NCI-H2171 treated with DMSO at 0.1 percent for 48 hours (cell line): ENCODE measurements at regions not wholly inside any gene's neighbourhood (a gene's known extent, or its start where the extent isn't known, plus 50 kb on each side); places are given as distances from the start of the nearest gene placed in this dataset.
A peak's percentile ranks its signal among the peaks of the same experiment; 100 is the strongest.
"Not testable (repeated sequence)": the region's sequence is repeated elsewhere in the genome, so short reads cannot be mapped to it uniquely, and the experiment has no call there.

Experiments used
- DNase-seq: peaks from one replicate; lab custom pipeline; 2025; lab: John Stamatoyannopoulos, UW

DNA sequence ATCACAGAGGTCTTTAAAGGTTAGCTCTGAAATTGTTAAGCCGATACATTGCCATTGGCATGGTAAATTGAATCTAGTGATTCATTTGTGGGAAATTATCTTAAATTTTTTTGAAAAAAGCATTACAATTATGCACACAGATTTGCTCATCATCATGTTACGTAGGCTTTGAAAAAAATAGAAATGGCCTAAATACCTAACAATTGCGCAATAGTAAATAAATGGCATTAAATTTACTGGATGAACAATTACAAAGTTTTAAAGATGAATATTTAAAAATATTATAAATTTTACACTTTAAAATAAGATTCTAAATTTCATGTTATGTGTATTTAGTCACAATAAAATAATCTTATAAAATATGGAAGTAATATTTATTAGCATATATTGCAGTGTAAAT is 171.3 kb downstream of the RPRM start:
- DNase-seq: peak; percentile 16

DNA sequence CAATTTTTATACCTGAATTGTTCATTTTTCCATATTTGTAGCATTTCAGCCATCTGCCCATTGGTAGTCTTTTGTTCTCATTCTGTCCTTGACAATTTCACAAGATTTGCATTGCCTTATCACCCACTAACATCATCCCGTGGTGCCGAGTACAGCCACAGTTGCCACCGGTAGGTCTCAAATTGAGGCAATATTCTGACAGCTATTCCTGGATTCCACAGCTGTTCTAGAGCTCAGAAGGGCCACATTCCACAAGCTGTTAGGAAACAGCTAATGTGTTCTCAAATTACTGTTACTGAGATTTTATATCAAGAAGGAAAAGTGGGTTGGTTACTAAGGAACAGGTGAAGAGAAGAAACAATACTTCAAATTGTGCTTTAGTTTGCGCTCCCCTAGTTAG is 178.8 kb downstream of the RPRM start:
- peak; percentile 89 for DNase-seq

DNA sequence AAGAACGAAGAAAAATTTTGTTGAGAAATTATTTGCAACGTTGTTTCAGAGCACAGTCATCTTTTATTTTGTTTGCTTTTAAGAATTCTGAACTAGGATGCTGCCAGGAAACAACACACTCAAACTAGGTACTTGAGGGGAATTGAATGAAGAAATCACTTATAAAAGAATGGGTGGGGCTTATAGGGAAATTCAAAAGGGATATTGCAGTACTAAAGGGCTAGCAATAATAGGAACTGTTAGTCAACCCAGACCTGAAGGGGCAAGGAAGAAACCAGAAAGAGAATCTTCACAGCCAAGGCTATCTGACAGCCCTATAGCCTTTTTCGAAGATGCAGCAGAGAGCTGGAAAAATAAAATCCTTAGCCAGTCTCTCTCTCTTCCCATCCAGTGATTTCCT is 179.3 kb downstream of the RPRM start:
- DNase-seq: no peak

DNA sequence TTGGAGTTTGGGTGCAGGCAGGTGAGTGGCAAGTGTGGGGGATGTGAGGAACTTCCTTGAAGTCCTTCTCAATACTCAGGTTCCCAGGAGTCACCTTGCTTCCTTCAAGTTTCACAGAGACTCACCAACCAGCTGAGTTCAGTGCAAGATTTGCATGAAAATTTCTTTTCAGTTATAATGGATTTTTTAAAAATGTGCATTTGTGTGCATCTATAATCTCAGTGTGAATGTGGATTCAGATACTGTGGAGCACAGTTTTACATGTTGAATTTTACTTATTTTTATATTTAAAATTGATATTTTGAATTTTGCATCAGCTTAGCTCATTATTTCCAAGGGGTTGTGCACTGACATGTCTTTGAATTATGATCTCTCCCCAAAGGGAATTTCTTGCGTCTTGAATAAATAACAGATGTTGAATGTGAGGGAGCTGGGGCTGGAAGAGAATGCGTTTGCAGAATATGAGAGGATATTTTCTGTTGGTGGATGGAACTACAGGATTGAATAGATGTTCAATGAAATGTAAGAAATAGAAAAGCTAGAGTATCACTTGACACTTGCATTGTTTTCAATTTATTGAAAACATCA is 184.3 kb downstream of the RPRM start:
- peak; percentile 97 for DNase-seq

DNA sequence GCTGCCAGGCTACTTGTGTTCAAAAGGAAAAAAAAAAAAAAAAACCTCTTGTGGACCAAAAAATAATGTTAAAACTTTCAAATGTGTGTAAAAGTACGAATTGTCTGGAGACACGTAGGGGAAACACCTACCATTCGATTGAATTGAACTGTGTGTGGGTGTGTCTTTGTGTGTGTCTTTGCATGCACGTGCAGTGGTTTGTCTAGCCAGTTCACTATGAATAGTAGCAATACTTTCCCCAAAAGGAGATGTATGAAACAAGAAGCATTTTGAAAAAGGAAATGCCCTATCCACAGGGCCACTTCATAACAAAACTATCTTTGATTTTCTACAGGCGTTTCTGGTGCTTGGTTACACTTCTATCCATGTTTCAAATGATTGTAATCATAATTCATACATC is 186.8 kb downstream of the RPRM start:
- no peak for DNase-seq

DNA sequence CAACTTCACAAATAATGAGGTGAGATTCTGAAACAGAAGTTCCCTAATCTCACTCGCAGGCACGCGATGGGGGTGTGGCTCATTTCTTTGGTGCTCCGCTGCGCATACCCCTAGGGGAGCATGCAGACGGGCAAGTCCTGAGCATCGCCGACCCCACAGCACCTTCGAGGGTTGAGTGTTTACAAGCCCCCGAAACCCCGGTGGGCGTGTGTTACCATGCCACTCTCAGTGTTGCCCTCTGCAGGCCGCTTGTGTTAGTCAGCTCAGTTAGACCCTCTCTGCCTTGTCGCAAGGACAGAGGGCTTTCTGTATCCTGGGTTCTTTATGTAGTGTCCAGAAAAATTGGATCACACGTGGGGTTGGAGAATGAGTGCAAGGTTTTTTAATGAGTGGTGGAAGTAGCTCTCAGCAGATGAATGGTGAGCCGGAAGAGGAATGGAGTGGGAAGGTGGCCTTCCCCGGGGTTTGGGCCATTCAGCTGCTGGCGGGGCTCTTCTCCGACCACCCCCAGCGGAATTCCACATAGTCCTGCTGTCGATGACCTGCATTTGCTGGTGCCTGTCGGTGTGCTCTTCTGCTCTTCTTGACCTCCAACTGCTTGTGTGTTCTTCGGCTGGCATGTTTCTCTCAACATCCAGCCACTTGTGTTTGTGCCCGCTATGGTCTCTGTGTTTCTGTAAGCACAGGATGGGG is 191.3 kb downstream of the RPRM start:
- DNase-seq: no peak

DNA sequence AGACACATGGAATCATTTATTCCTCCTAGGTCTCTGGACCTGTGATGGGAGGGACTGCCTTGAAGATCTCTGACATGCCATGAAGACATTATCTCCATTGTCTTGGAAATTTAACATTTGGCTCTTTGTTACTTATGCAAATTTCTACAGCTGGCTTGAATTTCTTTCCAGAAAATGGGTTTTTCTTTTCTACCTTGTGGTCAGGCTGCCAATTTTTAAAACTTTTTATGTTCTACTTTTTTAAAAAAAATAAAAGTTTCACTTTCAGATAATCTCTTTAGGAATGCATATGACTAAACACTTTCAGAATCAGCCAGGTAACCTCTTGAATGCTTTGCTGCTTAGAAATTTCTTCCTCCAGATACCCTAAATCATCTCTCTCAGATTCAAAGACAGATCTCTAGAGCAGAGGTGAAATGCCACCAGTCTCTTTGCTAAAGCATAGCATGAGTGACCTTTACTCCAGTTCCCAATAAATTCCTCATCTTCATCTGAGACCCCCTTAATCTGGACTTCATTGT is 209.6 kb downstream of the RPRM start:
- no peak for DNase-seq

DNA sequence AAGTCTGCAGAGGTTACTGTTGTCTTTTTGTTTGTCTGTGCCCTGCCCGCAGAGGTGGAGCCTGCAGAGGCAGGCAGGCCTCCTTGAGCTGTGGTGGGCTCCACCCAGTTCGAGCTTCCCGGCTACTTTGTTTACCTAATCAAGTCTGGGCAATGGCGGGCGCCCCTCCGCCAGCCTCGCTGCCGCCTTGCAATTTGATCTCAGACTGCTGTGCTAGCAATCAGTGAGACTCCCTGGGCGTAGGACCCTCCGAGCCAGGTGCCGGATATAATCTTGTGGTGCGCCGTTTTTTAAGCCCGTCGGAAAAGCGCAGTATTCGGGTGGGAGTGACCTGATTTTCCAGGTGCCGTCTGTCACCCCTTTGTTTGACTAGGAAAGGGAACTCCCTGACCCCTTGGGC is 221.7 kb downstream of the RPRM start:
- not testable (repeated sequence) for DNase-seq

DNA sequence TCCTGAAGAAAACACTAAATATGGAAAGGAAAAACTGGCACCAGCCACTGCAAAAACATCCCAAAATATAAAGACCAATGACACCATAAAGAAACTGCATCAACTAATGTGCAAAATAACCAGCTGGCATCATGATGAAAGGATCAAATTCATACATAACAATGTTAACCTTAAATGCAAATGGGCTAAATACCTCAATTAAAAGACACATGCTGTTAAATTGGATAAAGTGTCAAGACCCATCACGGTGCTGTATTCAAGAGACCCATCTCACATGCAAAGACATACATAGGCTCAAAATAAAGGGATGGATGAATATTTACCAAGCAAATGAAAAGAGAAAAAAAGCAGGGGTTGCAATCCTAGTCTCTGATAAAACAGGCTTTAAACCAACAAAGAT is 231.9 kb downstream of the RPRM start:
- not testable (repeated sequence) for DNase-seq

DNA sequence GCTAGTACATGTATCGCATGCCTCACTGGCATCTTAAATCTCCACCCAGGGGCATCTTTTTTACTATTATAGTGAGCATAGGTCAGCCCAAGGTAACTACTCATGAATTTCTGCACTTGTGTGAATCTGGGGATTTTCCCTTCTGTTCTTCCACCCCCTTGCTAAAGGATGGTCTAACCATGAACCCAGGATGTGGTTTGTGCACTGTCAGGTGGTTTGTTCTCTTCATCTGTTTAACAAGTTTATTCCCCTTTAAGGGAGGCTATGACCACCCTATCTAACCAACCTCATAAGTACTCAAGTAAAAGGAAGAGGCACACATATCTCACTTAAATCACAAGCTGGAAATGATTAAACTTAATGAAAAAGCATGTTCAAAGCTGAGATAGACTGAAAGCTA is 243.0 kb downstream of the RPRM start:
- no peak for DNase-seq

DNA sequence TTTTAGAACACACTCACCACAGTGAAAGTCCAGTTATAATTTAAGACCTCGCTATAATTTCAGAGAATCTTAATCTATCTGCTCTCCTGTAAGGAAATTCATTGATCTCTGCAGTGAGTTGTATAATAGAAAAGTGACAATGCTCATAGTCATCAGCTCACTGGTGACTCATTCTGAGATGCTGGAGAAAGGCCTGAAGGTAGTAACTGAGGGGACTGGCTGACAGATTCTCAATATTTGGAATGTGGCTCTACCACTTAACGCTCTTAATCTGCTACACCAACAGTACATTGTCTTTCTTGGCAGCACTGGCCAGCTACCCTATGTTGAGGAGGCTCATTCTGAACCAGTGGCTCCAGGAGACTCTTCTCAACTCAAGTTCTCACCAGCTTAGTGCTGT is 246.1 kb downstream of the RPRM start:
- no peak for DNase-seq

DNA sequence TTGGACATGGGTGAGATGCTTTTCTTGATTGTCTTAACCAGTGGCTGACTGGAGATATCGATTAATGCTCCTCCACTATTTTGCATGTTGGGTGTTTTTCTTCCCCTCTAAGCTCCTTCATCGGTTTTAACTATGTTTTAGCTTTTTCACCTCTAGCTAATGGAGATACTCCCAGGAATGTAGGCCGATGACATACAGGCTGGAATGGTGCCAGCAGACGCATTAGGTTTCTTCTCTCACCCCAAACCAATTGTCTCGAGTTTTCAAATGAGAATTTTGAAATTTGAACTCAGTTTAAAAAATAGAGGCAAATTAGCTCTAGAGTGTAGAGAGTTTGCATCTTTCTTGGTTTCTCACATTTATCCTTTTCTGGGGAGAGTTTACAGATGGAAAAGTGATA is 247.6 kb downstream of the RPRM start:
- peak; percentile 97 for DNase-seq

DNA sequence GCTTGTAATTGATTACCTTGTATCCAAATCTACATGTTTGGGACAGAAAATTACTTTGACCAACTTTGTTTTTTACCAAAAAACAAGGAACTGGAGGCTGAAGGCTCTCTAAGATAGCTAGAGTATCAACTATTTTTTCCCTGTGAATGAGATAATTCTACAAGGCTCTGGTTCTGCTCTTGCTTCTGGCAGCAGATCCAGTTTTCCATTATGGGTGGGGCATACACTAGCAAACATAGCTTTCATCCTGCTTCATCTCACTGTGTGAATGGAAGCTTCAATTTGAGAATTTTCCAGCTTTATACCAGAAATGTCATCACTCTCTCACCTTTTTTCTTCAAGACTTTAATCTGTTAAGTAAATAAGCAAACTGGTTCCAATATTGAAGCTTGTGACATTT is 249.7 kb downstream of the RPRM start:
- DNase-seq: no peak

DNA sequence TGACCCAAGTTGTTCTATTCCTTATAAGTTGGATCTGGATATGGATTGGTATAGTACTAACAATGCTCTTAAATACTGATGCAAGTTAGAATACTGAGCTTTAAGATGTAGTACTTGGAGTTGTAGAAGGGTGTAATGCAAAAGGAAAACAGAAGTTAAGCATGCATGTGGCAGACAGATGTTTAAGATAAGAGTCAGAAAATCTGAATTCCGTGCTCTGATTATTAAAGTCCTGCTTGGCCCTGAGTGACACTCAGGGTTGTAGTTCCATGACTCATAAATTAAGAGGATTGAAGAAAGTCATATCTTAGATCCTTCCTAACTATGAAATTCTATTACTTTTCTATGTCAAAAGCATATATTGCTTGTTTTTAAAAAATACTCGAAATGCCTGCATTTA is 250.6 kb downstream of the RPRM start:
- no peak for DNase-seq

DNA sequence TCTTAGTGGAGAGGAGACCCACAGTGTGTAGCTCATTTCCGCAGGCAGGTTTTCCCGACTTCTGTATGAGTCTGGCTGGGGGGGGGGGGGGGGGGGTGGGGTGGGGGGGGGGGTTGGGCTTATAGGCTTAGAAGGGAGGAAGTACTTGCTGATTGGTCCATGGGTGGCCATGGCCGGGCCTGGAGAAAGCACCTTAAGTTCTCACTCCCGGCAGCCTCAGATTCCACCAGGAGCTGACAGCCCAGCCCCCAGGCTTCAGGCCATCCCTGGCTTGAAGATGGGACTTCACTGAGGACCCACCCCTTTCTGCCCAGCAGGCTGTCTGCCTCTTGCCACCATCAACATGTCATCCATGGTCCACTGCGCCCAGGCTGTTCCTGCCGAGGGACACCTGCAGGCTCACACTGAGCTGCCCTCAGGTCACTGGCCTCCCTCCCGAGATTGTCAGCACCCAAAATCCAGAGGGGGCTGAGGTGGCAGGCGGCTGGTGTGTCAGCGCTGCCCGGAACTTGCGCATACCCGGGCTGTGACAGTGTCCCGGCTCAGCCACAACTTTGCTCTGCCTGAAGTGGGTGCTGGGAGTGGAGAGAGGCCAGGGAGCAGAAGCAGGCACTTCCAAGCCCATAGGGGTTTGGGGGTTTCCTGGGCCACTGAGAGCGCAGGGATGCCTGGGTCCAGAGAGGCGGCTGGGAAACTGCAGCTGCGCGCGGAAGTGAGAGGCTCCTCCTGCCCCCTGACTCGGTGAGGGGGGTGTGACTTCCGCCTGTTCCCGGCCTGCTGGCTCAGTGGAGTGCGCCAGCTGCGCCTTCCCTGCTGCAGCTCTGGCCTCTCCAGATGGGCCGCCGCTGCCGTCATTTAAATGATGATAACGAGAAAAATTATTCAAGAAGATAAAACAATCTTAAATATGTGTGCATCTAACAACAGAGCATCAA is 256.1 kb downstream of the RPRM start:
- DNase-seq: peak; percentile 88

DNA sequence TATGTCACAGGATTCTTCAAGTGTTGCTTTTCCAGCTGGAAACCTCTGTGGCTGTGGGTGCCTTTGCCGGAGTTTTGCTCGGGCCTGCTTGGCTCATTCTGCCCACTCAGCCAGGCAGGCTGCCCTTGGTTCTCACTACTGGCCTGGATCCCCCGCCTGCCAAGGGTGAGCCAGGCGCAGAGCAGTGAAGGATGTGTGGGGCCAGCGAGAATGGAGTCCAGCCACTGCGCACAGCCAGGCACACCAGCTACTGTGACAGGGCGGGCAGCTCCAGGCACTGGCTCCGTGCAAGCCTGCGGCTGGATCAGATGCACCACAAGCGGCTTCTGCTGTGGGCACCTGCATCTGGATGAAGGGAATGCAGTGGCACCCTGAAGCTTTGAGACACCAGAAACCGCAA is 257.1 kb downstream of the RPRM start:
- no peak for DNase-seq

DNA sequence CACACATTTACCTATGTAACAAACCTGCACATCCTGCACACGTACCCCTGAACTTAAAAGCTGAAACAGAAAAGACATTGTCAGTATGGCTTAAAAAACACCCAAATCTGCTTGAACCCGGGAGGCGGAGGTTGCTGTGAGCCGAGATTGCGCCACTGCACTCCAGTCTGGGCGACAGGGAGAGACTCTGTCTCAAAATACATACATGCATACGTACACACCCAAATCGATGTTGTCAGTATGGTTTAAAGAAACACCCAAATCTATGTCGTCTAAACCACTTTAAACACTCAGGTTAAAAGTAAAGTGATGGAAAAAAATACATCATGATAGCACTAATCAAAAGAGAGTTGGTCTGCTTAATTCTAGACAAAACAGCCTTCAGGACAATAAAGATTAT is 257.5 kb downstream of the RPRM start:
- no peak for DNase-seq

DNA sequence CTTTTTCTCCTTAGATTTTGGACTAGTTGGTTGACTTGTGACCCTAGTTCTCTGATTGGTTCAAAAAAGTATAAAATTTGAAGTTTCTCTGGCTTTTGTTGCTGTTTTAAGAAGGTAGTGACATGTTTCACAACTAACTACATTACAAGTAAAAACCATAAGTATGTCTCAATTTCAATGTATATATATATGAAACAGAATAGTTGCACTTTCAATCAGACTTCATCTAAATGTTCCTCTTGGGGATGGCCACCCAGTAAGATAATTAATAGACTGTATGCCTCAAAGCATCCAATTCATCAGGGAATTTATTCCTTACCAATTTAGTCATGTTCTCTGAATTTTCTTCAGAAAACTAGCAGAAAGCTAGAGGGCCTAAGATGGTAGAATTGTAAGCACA is 259.7 kb downstream of the RPRM start:
- DNase-seq: no peak

DNA sequence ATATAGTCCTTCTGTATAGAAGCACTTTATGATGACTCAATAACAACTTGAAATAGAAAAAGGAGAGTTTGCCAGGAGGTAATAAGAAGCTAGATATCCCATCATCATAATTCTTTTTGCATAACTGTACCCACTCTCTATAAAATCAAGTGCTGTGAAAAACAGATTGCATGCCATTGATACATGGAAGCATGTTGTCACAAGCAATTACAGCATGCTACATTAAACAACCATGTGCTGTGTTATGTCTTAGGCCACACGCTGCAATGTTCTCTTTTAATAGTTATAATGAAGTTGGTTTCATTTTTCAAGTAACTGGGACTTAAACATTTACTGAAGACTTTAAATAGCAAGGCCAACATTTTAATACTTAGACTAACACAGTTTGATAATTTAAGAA is 264.2 kb downstream of the RPRM start:
- peak; percentile 74 for DNase-seq

DNA sequence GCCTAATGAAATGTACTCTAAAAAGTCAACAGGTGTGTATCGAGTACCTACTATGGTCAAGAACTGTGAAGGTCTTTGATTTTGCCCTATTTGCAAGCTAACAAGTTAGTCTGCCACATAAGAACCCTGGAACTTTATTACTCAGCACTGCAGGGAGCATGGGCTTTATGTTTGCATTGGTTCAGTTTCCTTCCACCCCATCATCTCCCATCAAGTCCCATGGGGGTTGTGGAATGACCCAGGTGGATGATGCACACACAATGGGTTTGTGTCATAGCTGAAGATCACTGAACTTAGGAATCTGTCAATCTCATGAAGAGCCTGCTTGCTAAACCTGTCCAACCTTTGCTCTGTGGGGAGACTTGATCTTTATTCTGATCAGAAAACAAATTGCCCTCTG is 265.5 kb downstream of the RPRM start:
- DNase-seq: no peak

DNA sequence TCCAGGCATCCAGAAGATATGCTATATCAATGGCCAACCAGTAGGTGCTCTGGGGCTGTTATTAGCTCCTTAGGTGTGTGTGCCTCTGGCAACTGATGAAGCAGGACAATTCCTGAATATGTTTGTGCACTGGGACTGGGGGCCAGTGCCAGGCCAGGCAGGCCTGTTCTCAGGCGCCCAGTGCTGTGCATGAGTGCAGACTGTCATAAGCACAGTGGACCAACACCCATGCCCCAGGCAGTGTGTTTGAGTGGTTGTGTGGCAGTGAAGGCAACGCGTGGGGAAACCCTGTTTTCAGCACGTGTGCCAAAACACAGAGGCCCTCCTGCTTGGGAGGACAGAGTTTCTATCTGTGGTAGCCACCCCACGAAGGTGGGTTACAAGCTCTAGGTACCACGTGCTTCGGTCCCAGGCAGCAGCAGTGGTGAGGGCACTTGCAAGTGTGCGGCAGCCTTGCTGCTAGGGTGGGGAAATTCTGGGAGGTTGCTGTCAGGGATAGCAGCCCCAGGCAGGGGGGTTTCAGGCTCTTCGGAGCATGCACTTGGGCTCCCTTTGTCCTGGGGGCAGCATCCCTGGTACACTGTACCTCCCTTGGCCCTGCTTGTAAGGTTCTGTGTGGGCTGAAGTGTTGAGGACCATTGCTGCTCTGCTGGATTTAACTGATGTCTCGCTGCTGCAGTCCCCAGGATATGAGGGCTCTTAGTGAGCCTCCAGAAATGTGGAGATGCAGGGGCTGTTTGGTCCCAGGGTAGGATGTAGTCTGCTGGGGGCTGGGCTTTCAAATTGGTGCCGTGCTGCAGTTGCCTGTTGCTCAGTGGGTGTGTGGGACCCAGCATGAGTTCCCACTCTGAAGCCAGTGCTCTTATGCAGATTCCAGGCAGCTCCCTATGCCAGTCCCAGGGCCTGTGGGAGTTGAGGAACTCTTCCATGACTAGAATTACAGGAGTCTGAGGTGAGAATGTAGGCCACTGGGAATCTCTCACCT is 280.9 kb downstream of the RPRM start:
- no peak for DNase-seq
